GM12891 (cell line): ENCODE measurements at regions not wholly inside any gene's neighbourhood (a gene's known extent, or its start where the extent isn't known, plus 50 kb on each side); places are given as distances from the start of the nearest gene placed in this dataset.

Source experiments
- DNase-seq: peaks from one replicate; pipeline ENCODE4 v3.0.0; 2011; ENCODE audit warnings: low spot score; ENCODE audit not compliant: insufficient read length
- FAIRE-seq: peaks from 2 replicates; lab custom pipeline; 2011; peaks lifted over from hg19 to GRCh38; lab: Jason Lieb, UNC
- PAX5 ChIP-seq: IDR thresholded peaks from 2 replicates; pipeline ENCODE4 v1.6.1; 2011; ENCODE audit warnings: low read length, moderate library complexity, mild to moderate bottlenecking; ENCODE audit not compliant: insufficient read depth, severe bottlenecking
- POLR2A ChIP-seq: IDR thresholded peaks from 2 replicates; pipeline ENCODE4 v1.6.1; 2011; ENCODE audit warnings: low read depth, low read length, control low read depth
- POLR2AphosphoS5 ChIP-seq: IDR thresholded peaks from 2 replicates; pipeline ENCODE4 v1.6.1; 2011; ENCODE audit warnings: low read depth, low read length, control low read depth
- POU2F2 ChIP-seq: IDR thresholded peaks from 2 replicates; pipeline ENCODE4 v1.6.1; 2011; ENCODE audit warnings: low read depth, mild to moderate bottlenecking, control low read depth, low read length, moderate library complexity
- SPI1 ChIP-seq: IDR thresholded peaks from 2 replicates; pipeline ENCODE4 v1.6.1; 2011; ENCODE audit warnings: low read depth, low read length, control low read depth
- TAF1 ChIP-seq: IDR thresholded peaks from 2 replicates; pipeline ENCODE4 v1.6.1; 2011; ENCODE audit warnings: low read depth, low read length, control low read depth

- no peak for FAIRE-seq
- DNase-seq = no peak
- TF ChIP-seq PAX5 = no peak
- no peak for TF ChIP-seq SPI1
- no peak for TF ChIP-seq POU2F2
- no peak for TF ChIP-seq POLR2AphosphoS5
- TF ChIP-seq TAF1 = no peak
- no peak for TF ChIP-seq POLR2A
Measured at GRCh38 chr1:58861076-58861475, 77.2 kb upstream of the JUN start.

GRCh38 chr1:58861506-58861905 is 77.7 kb upstream of the JUN start:
- no peak for FAIRE-seq
- no peak for DNase-seq
- TF ChIP-seq POU2F2 (no peak), POLR2AphosphoS5 (no peak), TAF1 (no peak), SPI1 (no peak), PAX5 (no peak), POLR2A (no peak)

GRCh38 chr1:58862728-58863385 is 79.0 kb upstream of the JUN start:
- DNase-seq = no peak
- no peak for FAIRE-seq
- TF ChIP-seq PAX5 (no peak), SPI1 (no peak), TAF1 (no peak)

GRCh38 chr1:58864654-58865053 is 80.8 kb upstream of the JUN start:
- DNase-seq (no peak), FAIRE-seq (no peak)
- TF ChIP-seq TAF1 (no peak), POLR2A (no peak), POU2F2 (no peak)

- no peak for TF ChIP-seq POU2F2
- no peak for TF ChIP-seq POLR2AphosphoS5
- no peak for TF ChIP-seq POLR2A
- no peak for TF ChIP-seq PAX5
- no peak for DNase-seq
- no peak for FAIRE-seq
Measured at GRCh38 chr1:58866578-58866977, 82.7 kb upstream of the JUN start.

GRCh38 chr1:58869638-58870297 is 85.9 kb upstream of the JUN start:
- FAIRE-seq (no peak), DNase-seq (no peak)
- TF ChIP-seq POLR2AphosphoS5 (no peak), POLR2A (no peak), SPI1 (no peak), TAF1 (no peak), POU2F2 (no peak), PAX5 (no peak)

- no peak for FAIRE-seq
- no peak for DNase-seq
- TF ChIP-seq POLR2A (no peak), PAX5 (no peak), SPI1 (no peak), POU2F2 (no peak), POLR2AphosphoS5 (no peak), TAF1 (no peak)
Measured at GRCh38 chr1:58870298-58870676, 86.4 kb upstream of the JUN start.

- FAIRE-seq (no peak), DNase-seq (no peak)
- TF ChIP-seq PAX5 (no peak), SPI1 (no peak), POU2F2 (no peak), POLR2AphosphoS5 (no peak), TAF1 (no peak), POLR2A (no peak)
Measured at GRCh38 chr1:58874342-58874741, 90.5 kb upstream of the JUN start.

GRCh38 chr1:58874757-58875755 is 91.2 kb upstream of the JUN start:
- FAIRE-seq (no peak), DNase-seq (no peak)
- no peak for TF ChIP-seq SPI1
- TF ChIP-seq PAX5 = no peak
- no peak for TF ChIP-seq TAF1
- TF ChIP-seq POU2F2 = no peak

GRCh38 chr1:58879464-58879863 is 95.6 kb upstream of the JUN start:
- DNase-seq (no peak), FAIRE-seq (no peak)
- TF ChIP-seq PAX5 (no peak), POLR2AphosphoS5 (no peak), POLR2A (no peak), SPI1 (no peak), TAF1 (no peak), POU2F2 (no peak)
